Caco-2 (cell line): ENCODE measurements at regions not wholly inside any gene's neighbourhood (a gene's known extent, or its start where the extent isn't known, plus 50 kb on each side); places are given as distances from the start of the nearest gene placed in this dataset.

ENCODE experiments used
- BruUV-seq: library from RNA; stranded (reverse); fragments of 400-500 nt; replicated peaks from 2 replicates; lab custom pipeline; 2021; lab: Mats Ljungman, UMichigan
- CTCF ChIA-PET: fragments of 300-600 bp; sonication (Branson Sonifier 250); formaldehyde crosslinking; loops from one replicate; lab custom pipeline; 2022; ENCODE audit warnings: antibody characterized with exemption; lab: Charles Lee
- POLR2A ChIA-PET: fragments of 300-600 bp; sonication (Branson Sonifier 250); formaldehyde crosslinking; loops from one replicate; lab custom pipeline; 2022; ENCODE audit warnings: antibody characterized with exemption; lab: Charles Lee
- DNase-seq, 2 experiments: peaks; one replicate each; pipeline versions ENCODE4 v3.0.0 to v3.0.0-alpha.2; 2020 to 2022
- H3K27me3 ChIP-seq: replicated peaks from 2 replicates; pipeline ENCODE4 v1.6.0; 2011; ENCODE audit warnings: low read length; ENCODE audit not compliant: control insufficient read depth, insufficient read depth
- H3K36me3 ChIP-seq: 2 replicates; pipeline ENCODE4 v1.5.1; 2011; ENCODE audit warnings: low read length; ENCODE audit not compliant: control insufficient read depth, insufficient read depth
- H3K4me1 ChIP-seq: fragments of 250-450 bp; sonication (Bioruptor Pico); 2 replicates; pipeline ENCODE4 v1.5.1; 2020; ENCODE audit warnings: mild to moderate bottlenecking
- H3K4me3 ChIP-seq: 2 replicates; pipeline ENCODE4 v1.5.1; 2011; ENCODE audit warnings: low read depth, mild to moderate bottlenecking, control low read depth, low read length
- H3K9me3 ChIP-seq: fragments of 250-450 bp; sonication (Bioruptor Pico); 2 replicates; pipeline ENCODE4 v1.5.1; 2020; ENCODE audit warnings: mild to moderate bottlenecking, moderate library complexity
- H3K27ac Mint-ChIP-seq: one replicate; pipeline ENCODE4 v1.8.0; 2022; ENCODE audit warnings: mixed read lengths; ENCODE audit not compliant: unreplicated experiment
- H3K27me3 Mint-ChIP-seq: one replicate; pipeline ENCODE4 v1.8.0; 2022; ENCODE audit warnings: mixed read lengths; ENCODE audit not compliant: insufficient read depth, unreplicated experiment
- H3K36me3 Mint-ChIP-seq: one replicate; pipeline ENCODE4 v1.8.0; 2022; ENCODE audit warnings: mild to moderate bottlenecking, mixed read lengths; ENCODE audit not compliant: insufficient read depth, unreplicated experiment
- H3K4me1 Mint-ChIP-seq: one replicate; pipeline ENCODE4 v1.8.0; 2022; ENCODE audit warnings: low read depth, mixed read lengths; ENCODE audit not compliant: unreplicated experiment
- H3K4me3 Mint-ChIP-seq: one replicate; pipeline ENCODE4 v1.8.0; 2022; ENCODE audit warnings: mild to moderate bottlenecking, moderate library complexity, mixed read lengths; ENCODE audit not compliant: unreplicated experiment
- H3K9me3 Mint-ChIP-seq: one replicate; pipeline ENCODE4 v1.8.0; 2022; ENCODE audit warnings: mixed read lengths; ENCODE audit not compliant: unreplicated experiment
- CTCF ChIP-seq, 2 experiments: fragments of 200-600 bp in 1 of 2; IDR thresholded peaks; 1 replicate in 1 of 2; 2 replicates in 1 of 2; pipeline versions ENCODE4 v1.5.1 to v1.8.0; 2011 to 2022; ENCODE audit warnings: antibody characterized with exemption in 1 of 2, control low read depth in 1 of 2, inconsistent platforms in 1 of 2, low read depth in 1 of 2, low read length in 1 of 2, mild to moderate bottlenecking in 1 of 2, moderate library complexity in 1 of 2; ENCODE audit not compliant: insufficient read depth in 1 of 2, severe bottlenecking in 1 of 2, unreplicated experiment in 1 of 2
- intact Hi-C: fragments of 100-400 bp; cut with micrococcal nuclease; formaldehyde crosslinking; loops from one replicate; pipeline ENCODE4 v1.10.0; 2022; ENCODE audit not compliant: unreplicated experiment

- Histone ChIP-seq H3K36me3 (no peaks in the 10 kb centered on the region), H3K27me3 (no peaks in the 10 kb centered on the region), H3K4me3 (no peak overlapping the region), H3K9me3 (no peaks in the 10 kb centered on the region), H3K4me1 (no peaks in the 10 kb centered on the region)
- no peaks in the 10 kb centered on the region for H3K27me3 Mint-ChIP-seq
- peaks cover 32% of the 10 kb centered on the region for H3K9me3 Mint-ChIP-seq
- no peak overlapping the region for H3K27ac Mint-ChIP-seq
- DNase-seq, result no peak
- ChIA-PET CTCF (no interaction called here), POLR2A (no interaction called here)
- no peak overlapping the region for H3K4me3 Mint-ChIP-seq
- no peaks in the 10 kb centered on the region for H3K36me3 Mint-ChIP-seq
- H3K4me1 Mint-ChIP-seq, result no peaks in the 10 kb centered on the region
- BruUV-seq, result no TSS peak
- no peak for TF ChIP-seq CTCF (IDR thresholded peaks at IDR 0.05; ENCODE audit: insufficient read depth in 1 of 2, low read depth in 1 of 2, low read length in 1 of 2, severe bottlenecking in 1 of 2, unreplicated experiment in 1 of 2)
- intact Hi-C loops, result no loop called here
Observed at GRCh38 chr7:111642373-111642772, 80.1 kb upstream of the IMMP2L start.

- no peak for TF ChIP-seq CTCF (IDR thresholded peaks at IDR 0.05; ENCODE audit: insufficient read depth in 1 of 2, low read depth in 1 of 2, low read length in 1 of 2, severe bottlenecking in 1 of 2, unreplicated experiment in 1 of 2)
- CTCF ChIA-PET, result no interaction called here
- H3K36me3 ChIP-seq, result no peaks in the 10 kb centered on the region
- DNase-seq, result no peak
- POLR2A ChIA-PET, result no interaction called here
- no peaks in the 10 kb centered on the region for H3K4me1 Mint-ChIP-seq
- no peak overlapping the region for H3K4me3 ChIP-seq
- H3K9me3 ChIP-seq, result no peaks in the 10 kb centered on the region; the same call in 1 of the 2 replicates
- intact Hi-C loops, result no loop called here
- H3K9me3 Mint-ChIP-seq, result peaks cover 27% of the 10 kb centered on the region
- H3K27me3 Mint-ChIP-seq, result no peaks in the 10 kb centered on the region
- H3K36me3 Mint-ChIP-seq, result no peaks in the 10 kb centered on the region
- H3K27me3 ChIP-seq, result no peaks in the 10 kb centered on the region
- H3K27ac Mint-ChIP-seq, result no peak overlapping the region
- H3K4me1 ChIP-seq, result no peaks in the 10 kb centered on the region
- H3K4me3 Mint-ChIP-seq, result no peak overlapping the region
- BruUV-seq, result no TSS peak
Observed at GRCh38 chr7:111640416-111640815, 78.1 kb upstream of the IMMP2L start.

GRCh38 chr7:111639934-111640333, 77.6 kb upstream of the IMMP2L start:
- Mint-ChIP-seq H3K4me3 (no peak overlapping the region), H3K27ac (no peak overlapping the region), H3K36me3 (no peaks in the 10 kb centered on the region), H3K4me1 (no peaks in the 10 kb centered on the region), H3K27me3 (no peaks in the 10 kb centered on the region), H3K9me3 (peaks cover 22% of the 10 kb centered on the region)
- Histone ChIP-seq H3K4me3 (no peak overlapping the region), H3K27me3 (no peaks in the 10 kb centered on the region), H3K9me3 (no peaks in the 10 kb centered on the region; the same call in 1 of the 2 replicates), H3K4me1 (no peaks in the 10 kb centered on the region), H3K36me3 (no peaks in the 10 kb centered on the region)
- CTCF ChIA-PET, result no interaction called here
- DNase-seq, result no peak
- POLR2A ChIA-PET, result no interaction called here
- intact Hi-C loops, result no loop called here
- TF ChIP-seq CTCF (IDR thresholded peaks at IDR 0.05; ENCODE audit: insufficient read depth in 1 of 2, low read depth in 1 of 2, low read length in 1 of 2, severe bottlenecking in 1 of 2, unreplicated experiment in 1 of 2), result no peak
- no TSS peak for BruUV-seq
